ENCODE measurements at regions not wholly inside any gene's neighbourhood (a gene's known extent, or its start where the extent isn't known, plus 50 kb on each side); places are given as distances from the start of the nearest gene placed in this dataset.

GRCh38 chr6:41489120-41489851 is 56.9 kb upstream of the FOXP4 start:
- TF ChIP-seq CTCF (conservative IDR thresholded peaks at IDR 0.05; ENCODE audit: low read depth, low read length), result no peak
- no peak overlapping the region for H3K4me3 ChIP-seq (ENCODE audit: low read depth, low read length)
- no peak for DNase-seq (ENCODE audit: low read depth)

- H3K4me3 ChIP-seq (ENCODE audit: low read depth, low read length), result no peak overlapping the region
Observed at GRCh38 chr6:41492261-41492891, 53.8 kb upstream of the FOXP4 start.

GRCh38 chr6:41494212-41495110 is 51.7 kb upstream of the FOXP4 start:
- TF ChIP-seq CTCF (conservative IDR thresholded peaks at IDR 0.05; ENCODE audit: low read depth, low read length), result no peak
- no peak for DNase-seq (ENCODE audit: low read depth)
- no peak overlapping the region for H3K4me3 ChIP-seq (ENCODE audit: low read depth, low read length)

More at GRCh38 chr6:41492261-41492891, 53.8 kb upstream of the FOXP4 start:
- TF ChIP-seq CTCF (conservative IDR thresholded peaks at IDR 0.05; ENCODE audit: low read depth, low read length), result no peak
- no peak for DNase-seq (ENCODE audit: low read depth)
